ENCODE measurements at regions not wholly inside any gene's neighbourhood (a gene's known extent, or its start where the extent isn't known, plus 50 kb on each side); places are given as distances from the start of the nearest gene placed in this dataset.

- TF ChIP-seq GATA2 (IDR thresholded peaks at IDR 0.05; ENCODE audit: low read depth, low read length) (no peak), GATA3 (IDR thresholded peaks at IDR 0.05; ENCODE audit: low read depth, low read length) (no peak)
These were observed 139.3 kb upstream of the COL21A1 start for GRCh38 chr6:56386717-56387116.

GRCh38 chr6:56385981-56386593 is 138.7 kb upstream of the COL21A1 start:
- no peak for TF ChIP-seq GATA3 (IDR thresholded peaks at IDR 0.05; ENCODE audit: low read depth, low read length)
- TF ChIP-seq GATA2 (IDR thresholded peaks at IDR 0.05; ENCODE audit: low read depth, low read length) = no peak

DNA sequence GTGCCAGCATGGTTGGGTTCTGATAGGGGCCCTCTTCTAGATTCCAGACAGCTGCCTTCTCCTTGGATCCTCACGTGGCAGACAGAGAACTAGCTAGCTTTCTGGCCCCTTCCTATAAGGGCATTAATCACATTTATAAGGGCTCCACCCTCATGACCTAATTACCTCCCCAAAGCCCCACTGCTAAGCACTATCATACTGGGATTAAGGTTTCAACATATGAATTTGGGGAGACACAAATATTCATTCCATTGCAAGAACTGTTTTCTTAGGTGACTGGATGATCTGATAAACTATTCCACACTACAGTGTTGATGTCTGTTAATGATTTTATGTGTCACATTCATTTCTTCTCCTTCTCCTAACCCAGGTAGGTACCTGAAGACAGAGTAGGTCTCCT is 135.8 kb upstream of the COL21A1 start:
- TF ChIP-seq GATA2 (IDR thresholded peaks at IDR 0.05; ENCODE audit: low read depth, low read length) (no peak), GATA3 (IDR thresholded peaks at IDR 0.05; ENCODE audit: low read depth, low read length) (no peak)

GRCh38 chr6:56382416-56382940 is 135.1 kb upstream of the COL21A1 start:
- no peak for TF ChIP-seq GATA3 (IDR thresholded peaks at IDR 0.05; ENCODE audit: low read depth, low read length)
- no peak for TF ChIP-seq GATA2 (IDR thresholded peaks at IDR 0.05; ENCODE audit: low read depth, low read length)

DNA sequence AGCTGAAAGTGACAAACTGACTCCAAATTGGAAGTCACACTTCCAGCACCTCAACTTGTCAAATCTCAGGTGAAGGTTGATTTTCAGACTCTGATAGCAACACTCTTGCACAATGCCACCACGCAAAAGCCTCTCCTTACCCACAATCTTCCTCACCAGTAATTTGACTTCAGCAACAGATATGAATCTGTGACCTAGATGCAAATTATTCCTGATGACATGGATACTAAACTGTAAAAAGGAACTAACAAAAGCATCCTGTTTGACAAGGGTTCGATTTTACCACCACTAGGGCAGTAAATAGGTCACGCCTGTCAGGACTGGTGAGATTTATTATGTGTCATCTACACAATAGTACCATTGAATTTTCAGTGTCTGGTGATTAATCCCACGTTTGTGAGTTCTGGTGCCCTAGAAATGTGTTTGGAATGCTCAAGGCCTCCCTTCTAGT is 134.4 kb upstream of the COL21A1 start:
- TF ChIP-seq GATA3 (IDR thresholded peaks at IDR 0.05; ENCODE audit: low read depth, low read length) (no peak), GATA2 (IDR thresholded peaks at IDR 0.05; ENCODE audit: low read depth, low read length) (no peak)

- TF ChIP-seq GATA2 (IDR thresholded peaks at IDR 0.05; ENCODE audit: low read depth, low read length) = no peak
These were observed 133.1 kb upstream of the COL21A1 start for GRCh38 chr6:56380476-56380875.

GRCh38 chr6:56378966-56379585 is 131.7 kb upstream of the COL21A1 start:
- no peak for TF ChIP-seq GATA3 (IDR thresholded peaks at IDR 0.05; ENCODE audit: low read depth, low read length)
- no peak for TF ChIP-seq GATA2 (IDR thresholded peaks at IDR 0.05; ENCODE audit: low read depth, low read length)

GRCh38 chr6:56378507-56378906 is 131.1 kb upstream of the COL21A1 start:
- TF ChIP-seq GATA2 (IDR thresholded peaks at IDR 0.05; ENCODE audit: low read depth, low read length) = no peak

DNA sequence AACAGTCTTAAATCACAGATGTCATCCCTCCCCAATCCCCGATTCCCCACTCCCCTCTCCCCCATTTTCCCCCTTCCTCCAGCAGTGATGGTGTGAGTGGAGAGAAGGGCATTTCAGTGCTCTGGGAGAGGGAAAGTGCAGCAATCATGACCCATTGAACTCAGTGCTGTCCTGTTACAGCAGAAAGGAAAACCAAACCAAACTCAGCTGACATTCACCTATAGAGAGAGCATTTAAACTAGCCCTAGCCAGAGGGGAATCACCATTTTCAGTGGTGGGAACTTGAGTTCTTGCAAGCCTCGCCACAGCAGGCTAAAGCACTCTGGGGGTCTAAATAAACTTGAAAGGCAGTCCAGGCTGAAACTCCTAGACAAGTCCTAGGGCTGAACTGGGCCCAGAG is 129.9 kb upstream of the COL21A1 start:
- no peak for TF ChIP-seq GATA3 (IDR thresholded peaks at IDR 0.05; ENCODE audit: low read depth, low read length)
- no peak for TF ChIP-seq GATA2 (IDR thresholded peaks at IDR 0.05; ENCODE audit: low read depth, low read length)

GRCh38 chr6:56375806-56376205 is 128.4 kb upstream of the COL21A1 start:
- no peak for TF ChIP-seq GATA2 (IDR thresholded peaks at IDR 0.05; ENCODE audit: low read depth, low read length)
- TF ChIP-seq GATA3 (IDR thresholded peaks at IDR 0.05; ENCODE audit: low read depth, low read length) = no peak

DNA sequence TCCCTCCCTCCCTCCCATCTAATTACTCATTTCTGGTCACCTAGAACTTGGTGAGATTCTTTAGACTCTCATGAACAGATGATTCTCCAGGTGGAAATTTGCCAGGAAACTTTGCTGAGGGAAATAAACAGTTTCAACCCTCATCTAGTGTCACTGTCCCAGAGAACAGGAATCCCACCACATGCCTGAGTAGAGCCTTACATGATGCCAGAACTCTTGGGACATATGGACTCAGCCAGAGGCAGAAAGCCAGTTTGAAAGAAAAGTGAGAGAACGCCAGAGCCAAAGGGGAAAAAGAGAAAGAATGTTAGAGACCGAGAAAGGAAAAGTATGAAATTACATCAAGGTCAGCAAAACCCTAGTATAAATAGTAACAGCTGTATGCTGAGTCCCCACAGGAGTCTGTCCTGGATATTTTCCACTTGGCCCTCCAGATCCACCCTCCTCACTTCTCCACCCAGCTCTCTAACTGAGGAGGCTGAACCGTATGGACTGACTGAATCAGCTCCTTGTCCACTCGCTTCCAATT is 127.5 kb upstream of the COL21A1 start:
- TF ChIP-seq GATA3 (IDR thresholded peaks at IDR 0.05; ENCODE audit: low read depth, low read length) = no peak
- no peak for TF ChIP-seq GATA2 (IDR thresholded peaks at IDR 0.05; ENCODE audit: low read depth, low read length)

DNA sequence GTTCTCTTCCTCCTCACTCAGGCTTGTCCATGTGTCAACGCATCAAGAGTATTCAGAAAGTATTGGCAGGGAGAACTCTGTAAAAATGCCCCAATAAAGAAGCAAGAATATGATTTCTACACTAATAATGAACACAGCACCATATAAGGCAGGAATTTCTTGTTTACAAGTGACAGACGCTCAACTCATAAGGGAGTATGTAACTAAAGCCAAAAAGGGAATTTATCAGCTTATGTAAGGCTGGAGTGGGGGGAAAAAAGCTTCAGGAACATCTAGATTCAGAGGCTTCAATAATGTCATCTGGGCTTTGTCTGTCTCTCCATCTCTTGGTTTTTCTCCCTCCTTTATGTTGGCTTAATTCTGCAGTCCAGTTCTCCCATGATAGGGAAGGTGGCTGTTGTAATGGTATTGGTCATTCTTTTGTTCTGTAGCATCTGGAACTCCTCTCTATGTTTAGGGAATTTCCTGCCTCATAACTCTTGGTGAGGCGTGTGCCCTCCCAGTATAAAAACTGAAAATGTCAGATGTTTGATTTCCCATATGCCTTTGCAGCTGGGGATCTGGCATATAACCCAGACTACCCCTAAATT is 125.1 kb upstream of the COL21A1 start:
- TF ChIP-seq GATA2 (IDR thresholded peaks at IDR 0.05; ENCODE audit: low read depth, low read length) (no peak), GATA3 (IDR thresholded peaks at IDR 0.05; ENCODE audit: low read depth, low read length) (no peak)

- TF ChIP-seq GATA2 (IDR thresholded peaks at IDR 0.05; ENCODE audit: low read depth, low read length) = no peak
- TF ChIP-seq GATA3 (IDR thresholded peaks at IDR 0.05; ENCODE audit: low read depth, low read length) = no peak
These were observed 123.3 kb upstream of the COL21A1 start for GRCh38 chr6:56370561-56371211.

GRCh38 chr6:56370127-56370540 is 122.8 kb upstream of the COL21A1 start:
- TF ChIP-seq GATA2 (IDR thresholded peaks at IDR 0.05; ENCODE audit: low read depth, low read length) (peak; percentile 22; the same call in 1 of the 2 replicates), GATA3 (IDR thresholded peaks at IDR 0.05; ENCODE audit: low read depth, low read length) (no peak)
